ENCODE measurements at regions not wholly inside any gene's neighbourhood (a gene's known extent, or its start where the extent isn't known, plus 50 kb on each side); places are given as distances from the start of the nearest gene placed in this dataset.
"Not testable (repeated sequence)": the region's sequence is repeated elsewhere in the genome, so short reads cannot be mapped to it uniquely, and the experiment has no call there.

GRCh38 chr3:171981271-171981605, 58.1 kb upstream of the FNDC3B start:
- no peak for DNase-seq

- DNase-seq = no peak
Observed at GRCh38 chr3:171982828-171983227, 56.5 kb upstream of the FNDC3B start.

- DNase-seq = not testable (repeated sequence)
Observed at GRCh38 chr3:171983685-171984084, 55.7 kb upstream of the FNDC3B start.

- no peak for DNase-seq
Observed at GRCh38 chr3:171984883-171985282, 54.5 kb upstream of the FNDC3B start.

- no peak for DNase-seq
Observed at GRCh38 chr3:171986176-171986575, 53.2 kb upstream of the FNDC3B start.

GRCh38 chr3:171986757-171987518, 52.4 kb upstream of the FNDC3B start:
- DNase-seq = no peak

All from tongue (tissue), 1 donor.